ENCODE measurements at regions not wholly inside any gene's neighbourhood (a gene's known extent, or its start where the extent isn't known, plus 50 kb on each side); places are given as distances from the start of the nearest gene placed in this dataset.

DNA sequence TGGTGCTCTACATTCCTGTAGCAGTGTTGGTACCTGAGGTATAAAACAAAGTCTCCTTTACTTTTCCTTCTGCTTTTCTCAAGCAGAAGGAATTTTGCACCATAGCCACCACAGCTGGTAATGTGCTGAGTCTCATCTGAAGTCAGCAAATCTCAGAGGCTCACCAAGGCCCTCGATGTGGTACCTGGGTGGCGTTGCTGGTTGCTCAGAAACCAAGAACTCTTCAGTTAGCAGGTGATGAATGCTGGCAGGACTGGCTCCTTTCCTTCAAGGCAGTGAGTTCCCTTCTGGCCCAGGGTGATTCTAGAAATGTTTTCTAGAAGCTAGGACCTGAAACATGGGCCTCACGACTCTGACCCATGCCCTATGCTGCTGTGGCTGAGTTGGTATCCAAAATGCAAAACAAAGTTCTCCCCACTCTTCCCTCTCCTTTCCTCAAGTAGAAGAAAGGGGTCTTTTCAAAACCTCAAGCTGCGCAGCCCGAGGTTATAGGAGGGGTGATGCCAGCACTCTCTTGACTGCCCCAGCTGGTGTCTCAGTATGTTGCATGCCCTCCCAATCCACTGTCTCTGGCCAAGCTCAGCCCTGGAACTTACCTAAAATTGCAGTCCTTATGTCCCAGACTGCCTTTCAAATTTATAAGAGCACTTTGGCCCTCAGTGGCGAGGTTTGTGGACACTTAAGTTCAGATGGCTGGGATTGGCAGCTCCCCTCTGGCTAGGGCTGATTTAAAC, 592.3 kb downstream of the FRK start:
- Mint-ChIP-seq H3K36me3 (ENCODE audit: low read depth) (no peaks in the 10 kb centered on the region), H3K27ac (no peak overlapping the region), H3K4me1 (no peaks in the 10 kb centered on the region), H3K9me3 (peaks cover 8% of the 10 kb centered on the region), H3K4me3 (no peak overlapping the region), H3K27me3 (no peaks in the 10 kb centered on the region)
- ATAC-seq (ENCODE audit: low read depth), result no peak
- intact Hi-C loops (cut with micrococcal nuclease), result no loop called here
- no peak for DNase-seq
- POLR2A ChIA-PET, result no interaction called here
- CTCF ChIA-PET, result no interaction called here
- TF ChIP-seq, protein P1, sequence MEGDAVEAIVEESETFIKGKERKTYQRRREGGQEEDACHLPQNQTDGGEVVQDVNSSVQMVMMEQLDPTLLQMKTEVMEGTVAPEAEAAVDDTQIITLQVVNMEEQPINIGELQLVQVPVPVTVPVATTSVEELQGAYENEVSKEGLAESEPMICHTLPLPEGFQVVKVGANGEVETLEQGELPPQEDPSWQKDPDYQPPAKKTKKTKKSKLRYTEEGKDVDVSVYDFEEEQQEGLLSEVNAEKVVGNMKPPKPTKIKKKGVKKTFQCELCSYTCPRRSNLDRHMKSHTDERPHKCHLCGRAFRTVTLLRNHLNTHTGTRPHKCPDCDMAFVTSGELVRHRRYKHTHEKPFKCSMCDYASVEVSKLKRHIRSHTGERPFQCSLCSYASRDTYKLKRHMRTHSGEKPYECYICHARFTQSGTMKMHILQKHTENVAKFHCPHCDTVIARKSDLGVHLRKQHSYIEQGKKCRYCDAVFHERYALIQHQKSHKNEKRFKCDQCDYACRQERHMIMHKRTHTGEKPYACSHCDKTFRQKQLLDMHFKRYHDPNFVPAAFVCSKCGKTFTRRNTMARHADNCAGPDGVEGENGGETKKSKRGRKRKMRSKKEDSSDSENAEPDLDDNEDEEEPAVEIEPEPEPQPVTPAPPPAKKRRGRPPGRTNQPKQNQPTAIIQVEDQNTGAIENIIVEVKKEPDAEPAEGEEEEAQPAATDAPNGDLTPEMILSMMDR (IDR thresholded peaks at IDR 0.05), result no peak

DNA sequence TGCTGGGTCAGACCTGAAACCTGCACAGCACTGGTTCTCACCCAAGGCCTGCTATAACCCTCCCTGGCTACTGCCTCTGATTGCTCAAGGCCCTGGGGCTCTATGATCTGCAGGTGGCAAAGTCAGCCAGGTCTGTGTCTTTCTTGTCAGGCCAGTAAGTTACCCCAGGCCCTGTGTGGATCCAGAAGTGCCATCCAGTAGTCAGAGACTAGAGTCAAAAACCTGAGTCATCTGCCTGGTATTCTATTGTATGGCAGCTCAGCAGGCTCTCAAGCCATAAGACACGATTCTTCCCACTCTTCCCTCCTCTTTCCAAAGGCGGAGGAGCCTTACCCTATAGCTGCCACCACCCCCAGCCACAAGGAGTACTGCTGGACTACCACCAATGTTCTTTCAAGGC, 593.0 kb downstream of the FRK start:
- H3K9me3 Mint-ChIP-seq, result peaks cover 10% of the 10 kb centered on the region
- POLR2A ChIA-PET, result no interaction called here

DNA sequence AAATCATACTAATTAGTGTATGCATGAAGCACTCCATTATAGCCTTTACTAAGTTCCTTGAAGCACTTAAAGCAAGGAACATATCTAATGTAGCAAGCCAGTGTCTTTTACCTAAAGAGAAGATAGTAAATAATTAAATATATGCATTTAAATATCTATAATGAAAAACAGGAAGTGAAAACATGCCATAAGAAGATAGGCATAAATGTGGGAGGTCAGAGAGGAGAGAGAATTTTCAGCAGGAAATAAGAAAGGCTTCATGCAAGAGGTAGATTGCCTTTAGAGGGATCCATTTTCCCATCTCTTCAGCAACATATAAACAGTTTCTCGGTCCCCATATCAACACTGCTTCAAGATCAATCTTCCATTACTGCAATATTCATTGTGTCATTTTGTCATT, 599.8 kb downstream of the FRK start:
- no peak for DNase-seq
- H3K4me1 Mint-ChIP-seq, result no peaks in the 10 kb centered on the region
- H3K4me3 Mint-ChIP-seq, result no peak overlapping the region
- H3K27me3 Mint-ChIP-seq, result no peaks in the 10 kb centered on the region
- intact Hi-C loops (cut with micrococcal nuclease), result no loop called here
- ChIA-PET POLR2A (no interaction called here), CTCF (no interaction called here)
- H3K36me3 Mint-ChIP-seq (ENCODE audit: low read depth), result no peaks in the 10 kb centered on the region
- no peak overlapping the region for H3K27ac Mint-ChIP-seq
- peaks cover 11% of the 10 kb centered on the region for H3K9me3 Mint-ChIP-seq
- no peak for ATAC-seq (ENCODE audit: low read depth)
- TF ChIP-seq, protein P1 (IDR thresholded peaks at IDR 0.05), result no peak

More for the DNA sequence above, 593.0 kb downstream of the FRK start:
- CTCF ChIA-PET, result no interaction called here
- intact Hi-C loops (cut with micrococcal nuclease), result no loop called here
- H3K27ac Mint-ChIP-seq, result no peak overlapping the region
- H3K4me1 Mint-ChIP-seq, result no peaks in the 10 kb centered on the region
- DNase-seq, result no peak
- H3K36me3 Mint-ChIP-seq (ENCODE audit: low read depth), result no peaks in the 10 kb centered on the region
- H3K27me3 Mint-ChIP-seq, result no peaks in the 10 kb centered on the region
- no peak for ATAC-seq (ENCODE audit: low read depth)
- H3K4me3 Mint-ChIP-seq, result no peak overlapping the region
- TF ChIP-seq, protein P1 (IDR thresholded peaks at IDR 0.05), result no peak

DNA sequence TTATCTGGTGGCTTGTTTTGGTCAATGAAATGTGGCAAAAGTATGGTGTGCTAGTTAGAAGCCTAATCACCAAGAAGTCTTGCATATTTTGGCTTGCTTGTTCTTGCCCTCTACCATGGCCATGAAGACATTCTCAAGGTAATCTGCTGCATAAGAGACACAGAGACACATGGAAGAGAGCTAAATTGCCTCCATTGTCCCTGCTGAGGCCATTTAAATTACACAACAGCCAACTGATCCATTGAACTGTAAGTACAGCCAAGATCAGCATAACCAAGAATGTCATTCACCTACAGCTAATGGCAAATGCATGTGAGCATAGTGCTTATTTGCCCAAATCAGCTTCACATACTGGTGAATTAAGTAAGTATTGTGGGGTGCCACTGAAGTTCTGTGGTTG, 603.8 kb downstream of the FRK start:
- Mint-ChIP-seq H3K27ac (no peak overlapping the region), H3K4me3 (no peak overlapping the region), H3K4me1 (no peaks in the 10 kb centered on the region), H3K27me3 (no peaks in the 10 kb centered on the region), H3K36me3 (ENCODE audit: low read depth) (no peaks in the 10 kb centered on the region), H3K9me3 (peaks cover 4% of the 10 kb centered on the region)
- CTCF ChIA-PET, result no interaction called here
- intact Hi-C loops (cut with micrococcal nuclease), result no loop called here
- TF ChIP-seq, protein P1 (IDR thresholded peaks at IDR 0.05), result no peak
- DNase-seq (no peak), ATAC-seq (ENCODE audit: low read depth) (no peak)
- POLR2A ChIA-PET, result no interaction called here

DNA sequence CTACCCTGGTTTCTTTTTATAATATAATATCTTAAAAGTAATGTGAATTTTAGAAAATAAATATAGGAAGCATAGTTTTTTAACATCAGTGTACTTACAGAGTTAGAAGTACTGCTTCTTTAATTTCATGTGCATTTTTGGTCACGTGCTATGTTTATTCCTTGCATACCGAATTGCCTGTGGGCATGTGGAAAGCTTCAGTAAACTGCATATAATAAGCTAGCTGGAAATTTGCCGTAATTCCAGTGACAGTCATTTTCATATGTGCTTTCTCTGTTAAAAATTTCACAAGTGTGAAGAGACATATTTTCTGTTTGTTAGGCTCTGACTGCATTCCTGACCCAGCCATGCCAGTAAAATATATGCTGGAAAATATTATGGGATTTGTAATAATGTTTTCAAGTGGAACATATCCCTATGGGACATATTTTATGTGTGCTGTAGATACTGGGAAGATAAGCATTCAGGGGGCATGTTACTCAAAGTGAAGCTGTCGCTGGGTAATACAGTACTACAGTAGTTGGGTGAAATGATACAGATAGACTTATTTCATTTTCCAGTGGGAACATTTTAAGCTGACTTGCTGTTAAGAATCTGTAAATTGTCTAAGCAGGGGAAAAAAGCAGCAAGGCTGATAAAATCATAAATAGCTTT, 616.7 kb downstream of the FRK start:
- H3K4me1 Mint-ChIP-seq, result no peaks in the 10 kb centered on the region
- H3K27ac Mint-ChIP-seq, result no peak overlapping the region
- no peaks in the 10 kb centered on the region for H3K36me3 Mint-ChIP-seq (ENCODE audit: low read depth)
- no peak overlapping the region for H3K4me3 Mint-ChIP-seq
- DNase-seq (no peak), ATAC-seq (ENCODE audit: low read depth) (no peak)
- TF ChIP-seq, protein P1 (IDR thresholded peaks at IDR 0.05), result no peak
- H3K9me3 Mint-ChIP-seq, result peaks cover 2% of the 10 kb centered on the region
- H3K27me3 Mint-ChIP-seq, result no peaks in the 10 kb centered on the region
- intact Hi-C loops (cut with micrococcal nuclease), result no loop called here
- CTCF ChIA-PET, result no interaction called here
- POLR2A ChIA-PET, result no interaction called here
